Left lung (tissue), 4 donors: ENCODE measurements at regions not wholly inside any gene's neighbourhood (a gene's known extent, or its start where the extent isn't known, plus 50 kb on each side); places are given as distances from the start of the nearest gene placed in this dataset.

Experiments
- ATAC-seq: fragments of 200-7000 bp; cut with Tn5 transposase; one replicate; pipeline ENCODE4 v1.9.1; 2020; ENCODE audit warnings: moderate library complexity
- DNase-seq, 4 donors: peaks; one replicate each; pipeline ENCODE4 v3.0.0-alpha.2; 2013 to 2020
- H3K27ac ChIP-seq, 2 donors: fragments of 200-600 bp; sonication (generic) in 1 of 2; one replicate each; pipeline versions ENCODE4 v1.5.0 to v1.8.0; 2020 to 2021
- H3K27me3 ChIP-seq, 2 donors: fragments of 200-600 bp; sonication (generic) in 1 of 2; one replicate each; pipeline versions ENCODE4 v1.5.0 to v1.8.0; 2020 to 2021
- H3K36me3 ChIP-seq, 2 donors: fragments of 200-600 bp; sonication (generic) in 1 of 2; one replicate each; pipeline versions ENCODE4 v1.5.0 to v1.8.0; 2020 to 2021
- H3K4me1 ChIP-seq, 2 donors: fragments of 200-600 bp; one replicate each; pipeline ENCODE4 v1.8.0; 2021
- H3K4me3 ChIP-seq, 2 donors: fragments of 200-600 bp; sonication (generic) in 1 of 2; one replicate each; pipeline versions ENCODE4 v1.5.0 to v1.8.0; 2020 to 2021; ENCODE audit warnings: mild to moderate bottlenecking in 1 of 2
- H3K9me3 ChIP-seq, 2 donors: fragments of 200-600 bp; sonication (generic) in 1 of 2; one replicate each; pipeline versions ENCODE4 v1.5.0 to v1.8.0; 2020 to 2021
- intact Hi-C, 2 donors: fragments of 100-400 bp; cut with DNase I; formaldehyde crosslinking; loops; one replicate each; pipeline versions ENCODE4 v1.11.2 to v1.14.2; 2022
- TF ChIP-seq, protein P1 (sequence below), 2 donors: fragments of 200-600 bp; sonication (generic) in 1 of 2; IDR thresholded peaks; one replicate each; pipeline versions ENCODE4 v1.5.0 to v1.8.0; 2021; ENCODE audit warnings: antibody characterized with exemption in 2 of 2
- donor health status: DM: no; HTN: yes; CAD: no.
- donor health status: DM: no; HTN: no; CAD: no.

DNA sequence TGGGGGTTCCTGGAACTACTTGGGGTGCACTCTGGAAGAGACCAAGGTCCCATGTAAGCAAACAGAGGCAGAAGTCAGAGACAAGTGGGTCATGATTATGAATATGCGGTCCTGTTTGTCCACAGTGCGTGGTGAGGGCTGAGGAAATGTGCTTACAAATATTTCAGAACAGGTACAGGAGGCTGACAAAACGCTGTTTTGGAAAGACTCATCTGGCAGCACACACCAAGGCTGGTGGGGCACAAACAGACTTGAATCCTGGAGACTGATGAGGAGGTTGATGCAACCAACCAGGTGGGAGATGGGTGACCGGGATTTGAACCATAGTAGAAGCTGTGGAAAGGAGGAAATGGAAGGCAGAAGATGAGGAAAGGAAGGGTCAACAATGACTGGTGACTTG is 83.8 kb downstream of the ADRB2 start:
- TF ChIP-seq, protein P1, sequence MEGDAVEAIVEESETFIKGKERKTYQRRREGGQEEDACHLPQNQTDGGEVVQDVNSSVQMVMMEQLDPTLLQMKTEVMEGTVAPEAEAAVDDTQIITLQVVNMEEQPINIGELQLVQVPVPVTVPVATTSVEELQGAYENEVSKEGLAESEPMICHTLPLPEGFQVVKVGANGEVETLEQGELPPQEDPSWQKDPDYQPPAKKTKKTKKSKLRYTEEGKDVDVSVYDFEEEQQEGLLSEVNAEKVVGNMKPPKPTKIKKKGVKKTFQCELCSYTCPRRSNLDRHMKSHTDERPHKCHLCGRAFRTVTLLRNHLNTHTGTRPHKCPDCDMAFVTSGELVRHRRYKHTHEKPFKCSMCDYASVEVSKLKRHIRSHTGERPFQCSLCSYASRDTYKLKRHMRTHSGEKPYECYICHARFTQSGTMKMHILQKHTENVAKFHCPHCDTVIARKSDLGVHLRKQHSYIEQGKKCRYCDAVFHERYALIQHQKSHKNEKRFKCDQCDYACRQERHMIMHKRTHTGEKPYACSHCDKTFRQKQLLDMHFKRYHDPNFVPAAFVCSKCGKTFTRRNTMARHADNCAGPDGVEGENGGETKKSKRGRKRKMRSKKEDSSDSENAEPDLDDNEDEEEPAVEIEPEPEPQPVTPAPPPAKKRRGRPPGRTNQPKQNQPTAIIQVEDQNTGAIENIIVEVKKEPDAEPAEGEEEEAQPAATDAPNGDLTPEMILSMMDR (IDR thresholded peaks at IDR 0.05), result no peak
- DNase-seq (no peak), ATAC-seq (no peak)
- Histone ChIP-seq H3K4me3 (no peak overlapping the region), H3K27ac (peak overlapping the region in 1 of 2 donors; percentile 20), H3K36me3 (no peaks in the 10 kb centered on the region), H3K9me3 (no peaks in the 10 kb centered on the region), H3K27me3 (no peaks in the 10 kb centered on the region), H3K4me1 (peaks cover 12 to 55% of the 10 kb centered on the region in 2 donors)
- intact Hi-C loops, result no loop called here

DNA sequence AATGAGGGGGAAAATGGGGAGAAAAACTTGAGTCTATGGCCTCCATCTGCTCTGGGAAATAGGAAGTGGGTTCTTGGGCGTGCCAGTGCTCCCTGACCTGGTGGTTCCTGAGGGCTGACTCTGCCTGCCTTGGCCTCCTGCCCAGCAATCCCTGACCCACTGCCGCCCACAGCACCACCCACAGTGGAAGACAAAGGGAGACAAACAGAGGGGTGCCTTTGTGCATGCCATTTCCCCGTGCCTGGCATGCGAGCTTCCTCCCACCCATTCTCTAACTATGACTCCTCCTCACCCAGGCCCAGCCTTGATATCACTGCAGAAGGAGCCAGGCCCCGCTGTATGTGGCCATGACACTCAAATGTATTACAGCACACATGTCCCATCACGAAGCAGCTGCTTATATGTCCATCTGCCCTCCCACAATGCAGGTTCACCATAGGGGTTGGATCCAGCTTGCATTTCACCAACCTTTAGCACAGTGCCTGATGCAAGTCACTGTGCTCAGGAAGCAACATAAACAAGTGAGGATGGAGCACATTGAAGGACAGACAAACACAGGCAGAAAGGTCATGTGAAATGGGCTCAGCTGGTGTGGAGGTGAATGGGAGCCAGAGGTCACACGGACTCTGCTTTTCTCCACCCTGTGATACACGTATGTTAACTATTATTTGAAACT is 84.4 kb downstream of the ADRB2 start:
- Histone ChIP-seq H3K4me1 (peaks cover 12 to 61% of the 10 kb centered on the region in 2 donors), H3K27me3 (no peaks in the 10 kb centered on the region), H3K9me3 (no peaks in the 10 kb centered on the region), H3K27ac (peak overlapping the region in 1 of 2 donors; percentile 20), H3K36me3 (no peaks in the 10 kb centered on the region), H3K4me3 (no peak overlapping the region)
- no peak for ATAC-seq
- peak in 2 of 4 donors; percentile 68 to 83 for DNase-seq
- TF ChIP-seq, protein P1 (IDR thresholded peaks at IDR 0.05), result no peak
- intact Hi-C loops, result no loop called here

DNA sequence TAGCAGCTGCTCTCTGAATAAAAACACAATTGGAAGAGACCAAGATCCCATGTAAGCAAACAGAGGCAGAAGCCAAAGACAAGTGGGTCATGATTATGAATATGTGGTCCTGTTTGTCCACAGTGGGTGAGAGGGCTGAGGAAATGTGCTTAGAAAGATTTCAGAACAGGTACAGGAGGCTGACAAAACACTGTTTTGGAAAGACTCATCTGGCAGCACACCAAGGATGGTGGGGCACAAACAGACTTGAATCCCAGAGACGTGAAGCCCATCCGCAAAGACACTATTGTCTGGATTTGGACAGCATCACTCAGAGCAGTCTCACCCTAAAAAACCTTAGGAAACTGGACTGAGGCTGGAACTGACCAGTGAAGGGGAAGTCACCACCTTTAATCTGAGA is 85.0 kb downstream of the ADRB2 start:
- ATAC-seq, result no peak
- no peaks in the 10 kb centered on the region for H3K27me3 ChIP-seq
- no peaks in the 10 kb centered on the region for H3K9me3 ChIP-seq
- H3K4me1 ChIP-seq, result peaks cover 12 to 63% of the 10 kb centered on the region in 2 donors
- DNase-seq, result no peak
- no peak overlapping the region for H3K4me3 ChIP-seq
- intact Hi-C loops, result no loop called here
- no peaks in the 10 kb centered on the region for H3K36me3 ChIP-seq
- TF ChIP-seq, protein P1 (IDR thresholded peaks at IDR 0.05), result no peak
- H3K27ac ChIP-seq, result peak overlapping the region in 1 of 2 donors; percentile 20

DNA sequence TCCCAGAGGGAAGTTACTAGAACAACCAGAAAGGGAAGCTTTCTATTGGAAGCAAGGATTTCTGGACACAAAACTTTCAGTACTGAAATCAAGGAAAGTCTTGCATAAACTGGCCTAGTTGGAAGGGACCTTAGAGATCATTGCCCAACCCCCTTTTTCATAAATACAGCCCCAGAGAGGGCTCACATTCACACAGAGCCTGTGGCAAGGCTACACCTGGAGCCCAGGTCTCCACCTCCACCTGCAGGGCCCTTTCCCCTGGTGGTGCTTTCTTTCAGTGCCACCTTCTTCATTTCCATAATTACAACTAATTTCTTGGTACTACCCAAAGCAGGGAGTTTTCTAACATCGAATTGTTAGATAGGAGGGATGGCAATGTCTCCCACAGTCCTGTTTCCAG is 85.7 kb downstream of the ADRB2 start:
- Histone ChIP-seq H3K4me1 (peaks cover 12 to 63% of the 10 kb centered on the region in 2 donors), H3K9me3 (no peaks in the 10 kb centered on the region), H3K27ac (peak overlapping the region in 1 of 2 donors; percentile 60), H3K36me3 (no peaks in the 10 kb centered on the region), H3K27me3 (no peaks in the 10 kb centered on the region), H3K4me3 (no peak overlapping the region)
- DNase-seq (no peak), ATAC-seq (no peak)
- TF ChIP-seq, protein P1 (IDR thresholded peaks at IDR 0.05), result no peak
- intact Hi-C loops, result no loop called here

DNA sequence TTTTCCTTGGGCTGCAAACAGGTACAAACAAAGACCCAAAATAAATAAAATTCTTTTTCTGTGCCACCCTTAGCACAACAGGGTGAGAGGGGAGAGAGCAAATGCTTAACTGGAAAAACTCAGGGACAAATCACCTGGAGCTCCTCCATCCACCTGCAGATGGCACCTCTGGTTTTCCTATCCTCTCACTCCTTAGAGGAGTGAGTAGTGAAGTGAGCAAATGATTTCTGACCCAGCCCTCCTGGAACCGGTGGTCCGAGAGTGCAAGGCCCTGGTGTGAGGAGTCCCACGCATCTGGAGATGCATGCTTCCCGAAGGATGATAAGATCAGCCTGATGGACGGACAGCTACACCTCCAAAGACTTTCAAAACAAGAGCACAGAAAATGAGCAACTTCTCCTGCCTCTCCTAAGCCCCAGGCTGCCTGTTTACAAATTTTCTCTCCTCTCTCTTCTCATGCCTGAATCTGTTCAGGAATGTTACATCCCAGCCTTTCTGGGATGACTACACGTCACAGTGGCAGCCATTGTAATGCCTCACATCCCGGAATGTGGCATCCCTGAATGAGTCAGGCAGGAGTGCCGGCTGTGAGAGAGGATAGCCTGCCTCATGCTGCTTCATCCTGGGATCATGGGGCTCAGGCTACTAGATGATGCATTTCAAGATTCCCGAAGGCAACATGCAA is 86.4 kb downstream of the ADRB2 start:
- intact Hi-C loops, result no loop called here
- Histone ChIP-seq H3K4me3 (no peak overlapping the region), H3K27ac (peak overlapping the region in 1 of 2 donors; percentile 60), H3K27me3 (no peaks in the 10 kb centered on the region), H3K36me3 (no peaks in the 10 kb centered on the region), H3K9me3 (no peaks in the 10 kb centered on the region), H3K4me1 (peaks cover 12 to 63% of the 10 kb centered on the region in 2 donors)
- DNase-seq (no peak), ATAC-seq (peak; percentile 33)
- TF ChIP-seq, protein P1 (IDR thresholded peaks at IDR 0.05), result no peak
